ENCODE measurements at regions not wholly inside any gene's neighbourhood (a gene's known extent, or its start where the extent isn't known, plus 50 kb on each side); places are given as distances from the start of the nearest gene placed in this dataset.
A peak's percentile ranks its signal among the peaks of the same experiment; 100 is the strongest.

DNA sequence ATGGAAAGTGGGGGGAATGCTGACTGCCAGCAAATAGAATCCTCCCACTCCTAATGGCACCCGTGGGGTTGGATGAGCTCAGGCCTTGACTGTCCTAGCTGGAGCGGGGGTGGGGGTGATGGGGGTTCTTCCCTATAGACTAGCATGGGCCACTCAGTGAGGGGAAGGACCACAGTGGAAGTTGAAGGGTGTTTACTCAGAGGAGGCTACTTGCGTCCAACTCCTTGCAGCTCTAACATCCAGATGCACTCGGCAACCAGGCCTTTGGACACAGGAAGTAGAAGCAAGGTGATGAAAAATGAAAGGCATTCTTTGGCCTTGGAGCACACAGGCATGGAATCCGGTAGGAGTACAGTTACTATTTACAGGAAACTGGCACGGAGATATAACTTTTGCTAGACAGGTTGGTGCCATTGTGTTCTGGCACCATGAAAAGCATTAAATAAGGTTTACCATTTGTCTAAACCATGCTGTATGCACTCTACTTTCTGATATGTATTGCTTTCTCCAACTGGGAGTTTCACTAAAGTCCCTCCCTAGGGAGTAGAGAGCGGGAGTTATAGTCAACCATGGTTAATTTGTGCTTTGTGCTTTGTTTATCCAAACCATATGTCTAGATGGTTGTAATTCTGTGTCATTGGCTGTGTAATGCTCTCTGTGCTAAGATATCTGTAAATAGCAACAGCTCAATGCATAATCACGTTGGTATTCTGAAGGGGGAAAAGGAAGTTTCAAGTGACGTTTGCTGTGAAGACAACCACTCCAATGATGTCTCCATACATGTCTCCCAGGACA, 125.3 kb downstream of the TSHZ3 start:
- H3K4me1 Mint-ChIP-seq, result peaks cover 0 to 6% (median 0%) of the 10 kb centered on the region in 3 donors
- H3K27ac Mint-ChIP-seq, result no peak overlapping the region
- ATAC-seq (ENCODE audit: low read depth in 2 of 2) (no peak), DNase-seq (no peak)
- peaks cover 0 to 12% of the 10 kb centered on the region in 2 donors for H3K36me3 Mint-ChIP-seq
- H3K27me3 Mint-ChIP-seq, result peaks cover 0 to 9% (median 7%) of the 10 kb centered on the region in 3 donors
- H3K9me3 Mint-ChIP-seq, result peaks cover 2 to 18% (median 8%) of the 10 kb centered on the region in 7 donors
- H3K4me3 Mint-ChIP-seq, result no peak overlapping the region

DNA sequence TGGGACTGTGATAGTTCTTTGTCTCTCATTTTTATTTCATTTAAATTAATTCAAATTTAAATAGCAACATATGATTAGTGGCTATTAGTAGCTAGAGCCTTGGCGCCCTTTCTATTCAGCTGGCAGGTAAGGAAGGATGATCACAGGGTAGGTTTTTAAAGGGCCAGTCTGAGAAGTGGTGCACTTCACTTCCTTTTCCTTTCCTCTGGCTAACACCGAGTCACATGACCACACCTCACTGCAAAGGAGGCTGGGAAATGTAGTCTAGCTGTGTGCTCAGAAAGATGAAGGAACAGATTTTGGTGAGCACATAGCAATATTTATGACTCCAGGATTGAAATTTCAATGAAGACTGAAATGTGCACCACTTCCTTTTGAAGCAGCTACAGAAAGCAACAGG, 128.7 kb downstream of the TSHZ3 start:
- ATAC-seq (ENCODE audit: low read depth in 2 of 2) (no peak), DNase-seq (no peak)
- no peak overlapping the region for H3K4me3 Mint-ChIP-seq
- no peak overlapping the region for H3K27ac Mint-ChIP-seq
- H3K4me1 Mint-ChIP-seq, result peaks cover 0 to 6% (median 0%) of the 10 kb centered on the region in 3 donors
- no peaks in the 10 kb centered on the region for H3K36me3 Mint-ChIP-seq
- no peaks in the 10 kb centered on the region for H3K27me3 Mint-ChIP-seq
- peaks cover 0 to 11% (median 5%) of the 10 kb centered on the region in 7 donors for H3K9me3 Mint-ChIP-seq

GRCh38 chr19:31214997-31215396, 134.2 kb downstream of the TSHZ3 start:
- Mint-ChIP-seq H3K4me3 (no peak overlapping the region), H3K36me3 (no peaks in the 10 kb centered on the region)

DNA sequence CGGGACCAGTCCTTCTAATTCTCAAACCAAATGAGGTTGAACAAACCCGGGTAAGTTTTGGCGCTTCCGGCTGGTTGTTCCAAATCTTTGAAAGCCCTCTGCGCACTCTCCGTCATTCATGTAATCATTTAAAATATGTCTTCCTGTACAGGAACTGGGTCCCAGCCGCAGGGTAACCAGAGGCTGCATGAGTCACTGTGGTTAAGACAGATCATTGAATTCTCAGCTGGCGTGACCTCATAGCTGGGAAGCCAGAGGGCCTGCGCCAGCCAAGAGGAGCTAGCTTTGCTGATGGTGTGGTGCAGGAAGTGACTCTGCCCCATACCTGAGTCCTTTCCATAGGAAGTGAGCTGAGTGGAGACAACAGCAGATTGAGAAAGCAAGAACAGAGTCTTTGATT, 135.2 kb downstream of the TSHZ3 start:
- Mint-ChIP-seq H3K27me3 (peaks cover 14 to 26% (median 24%) of the 10 kb centered on the region in 3 donors), H3K36me3 (no peaks in the 10 kb centered on the region), H3K27ac (no peak overlapping the region), H3K4me3 (no peak overlapping the region), H3K4me1 (peaks cover 0 to 4% (median 0%) of the 10 kb centered on the region in 3 donors), H3K9me3 (peaks cover 0 to 7% (median 4%) of the 10 kb centered on the region in 7 donors)
- ATAC-seq (ENCODE audit: low read depth in 2 of 2) (no peak), DNase-seq (no peak)

More at GRCh38 chr19:31214997-31215396, 134.2 kb downstream of the TSHZ3 start:
- no peak for DNase-seq
- no peak for ATAC-seq (ENCODE audit: low read depth in 2 of 2)
- Mint-ChIP-seq H3K4me1 (peaks cover 0 to 4% (median 0%) of the 10 kb centered on the region in 3 donors), H3K27me3 (peaks cover 11 to 20% (median 15%) of the 10 kb centered on the region in 3 donors), H3K9me3 (peaks cover 0 to 5% (median 2%) of the 10 kb centered on the region in 7 donors), H3K27ac (no peak overlapping the region)

DNA sequence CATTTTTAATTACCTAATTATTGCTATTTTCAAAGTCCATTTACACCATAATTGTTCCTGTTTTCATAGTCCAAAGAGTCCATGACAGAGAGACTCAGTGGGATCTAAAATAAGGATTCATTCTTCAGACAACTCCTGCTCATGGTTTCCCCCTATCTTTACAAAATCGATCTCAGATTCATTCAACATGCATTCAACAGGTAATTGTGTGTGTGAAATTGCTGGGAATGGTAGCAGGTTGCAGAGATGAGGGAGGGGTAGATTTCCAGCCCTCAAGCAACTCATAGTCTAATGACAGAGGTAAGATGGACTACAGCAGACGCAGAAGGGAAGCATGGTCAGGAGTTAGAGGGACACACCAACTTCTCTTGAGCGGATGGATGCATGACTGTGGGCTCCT, 138.1 kb downstream of the TSHZ3 start:
- DNase-seq (no peak), ATAC-seq (ENCODE audit: low read depth in 2 of 2) (no peak)
- H3K4me3 Mint-ChIP-seq, result no peak overlapping the region
- peaks cover 0 to 9% (median 4%) of the 10 kb centered on the region in 7 donors for H3K9me3 Mint-ChIP-seq
- peaks cover 22 to 30% (median 26%) of the 10 kb centered on the region in 3 donors for H3K27me3 Mint-ChIP-seq
- no peaks in the 10 kb centered on the region for H3K36me3 Mint-ChIP-seq
- H3K27ac Mint-ChIP-seq, result no peak overlapping the region
- H3K4me1 Mint-ChIP-seq, result peaks cover 0 to 4% (median 0%) of the 10 kb centered on the region in 3 donors

GRCh38 chr19:31205887-31206518, 143.2 kb downstream of the TSHZ3 start:
- peaks cover 6 to 20% (median 17%) of the 10 kb centered on the region in 3 donors for H3K27me3 Mint-ChIP-seq
- DNase-seq (no peak), ATAC-seq (ENCODE audit: low read depth in 2 of 2) (no peak)
- no peaks in the 10 kb centered on the region for H3K4me1 Mint-ChIP-seq
- peak overlapping the region in 2 of 8 donors; percentile 16 to 40 for H3K4me3 Mint-ChIP-seq
- H3K9me3 Mint-ChIP-seq, result peaks cover 0 to 23% (median 2%) of the 10 kb centered on the region in 7 donors
- H3K27ac Mint-ChIP-seq, result peak overlapping the region in 1 of 6 donors; percentile 65
- H3K36me3 Mint-ChIP-seq, result no peaks in the 10 kb centered on the region

DNA sequence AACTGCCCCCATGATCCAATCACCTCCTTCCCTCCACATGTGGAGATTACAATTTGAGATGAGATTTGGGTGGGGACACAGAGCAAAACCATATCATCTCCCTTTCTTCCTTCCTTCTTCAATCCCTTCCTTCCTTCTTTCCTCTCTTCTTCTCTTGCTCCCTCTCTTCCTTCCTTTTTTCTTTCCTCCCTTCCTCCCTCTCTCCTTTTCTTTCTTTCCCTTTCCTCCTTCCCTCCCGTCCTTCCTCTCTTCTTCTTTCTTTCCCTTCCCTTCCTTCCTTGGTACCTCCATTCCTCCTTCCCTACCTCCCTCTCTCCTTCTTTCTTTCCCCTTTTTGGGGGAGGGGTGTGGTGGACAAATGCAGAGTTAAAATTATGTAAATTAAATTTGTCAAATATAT, 145.1 kb downstream of the TSHZ3 start:
- Mint-ChIP-seq H3K27ac (no peak overlapping the region), H3K9me3 (peaks cover 1 to 16% (median 4%) of the 10 kb centered on the region in 7 donors), H3K4me1 (no peaks in the 10 kb centered on the region), H3K4me3 (no peak overlapping the region), H3K36me3 (no peaks in the 10 kb centered on the region), H3K27me3 (peaks cover 0 to 12% (median 6%) of the 10 kb centered on the region in 3 donors)
- DNase-seq (no peak), ATAC-seq (ENCODE audit: low read depth in 2 of 2) (no peak)

- DNase-seq, result no peak
- peaks cover 0 to 4% of the 10 kb centered on the region in 2 donors for H3K36me3 Mint-ChIP-seq
- no peaks in the 10 kb centered on the region for H3K27me3 Mint-ChIP-seq
- H3K9me3 Mint-ChIP-seq, result peaks cover 4 to 22% (median 7%) of the 10 kb centered on the region in 7 donors
- H3K27ac Mint-ChIP-seq, result peak overlapping the region in 1 of 6 donors; percentile 67
- no peak for ATAC-seq (ENCODE audit: low read depth in 2 of 2)
- H3K4me3 Mint-ChIP-seq, result no peak overlapping the region
- H3K4me1 Mint-ChIP-seq, result no peaks in the 10 kb centered on the region
These were observed 164.0 kb downstream of the TSHZ3 start for GRCh38 chr19:31185261-31185660.

GRCh38 chr19:31181535-31181934, 167.7 kb downstream of the TSHZ3 start:
- H3K4me1 Mint-ChIP-seq, result no peaks in the 10 kb centered on the region
- peaks cover 0 to 18% (median 7%) of the 10 kb centered on the region in 7 donors for H3K9me3 Mint-ChIP-seq
- no peak for ATAC-seq (ENCODE audit: low read depth in 2 of 2)
- DNase-seq, result no peak
- H3K27me3 Mint-ChIP-seq, result no peaks in the 10 kb centered on the region
- H3K36me3 Mint-ChIP-seq, result no peaks in the 10 kb centered on the region
- no peak overlapping the region for H3K27ac Mint-ChIP-seq
- H3K4me3 Mint-ChIP-seq, result no peak overlapping the region

DNA sequence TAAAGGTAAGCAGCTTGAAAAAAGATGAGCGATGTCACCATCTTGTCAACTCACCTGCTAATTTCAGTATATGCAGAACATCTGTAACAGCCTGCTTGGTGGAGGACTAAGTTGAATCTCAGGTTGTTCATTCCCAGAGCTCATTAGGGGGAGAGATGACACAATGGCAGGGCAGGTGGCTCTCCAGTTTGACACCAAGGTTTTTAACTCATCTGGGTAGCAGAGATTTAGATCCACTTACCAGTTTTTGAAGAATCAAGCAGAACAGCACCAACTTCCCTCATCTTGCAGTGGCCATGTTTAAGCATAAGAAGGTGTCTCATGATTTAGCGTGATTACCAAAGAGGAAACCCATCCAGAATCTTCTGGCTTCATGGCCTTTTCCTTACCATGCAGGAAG, 168.3 kb downstream of the TSHZ3 start:
- peaks cover 0 to 18% (median 7%) of the 10 kb centered on the region in 7 donors for H3K9me3 Mint-ChIP-seq
- ATAC-seq (ENCODE audit: low read depth in 2 of 2) (no peak), DNase-seq (no peak)
- no peaks in the 10 kb centered on the region for H3K4me1 Mint-ChIP-seq
- H3K36me3 Mint-ChIP-seq, result no peaks in the 10 kb centered on the region
- no peak overlapping the region for H3K4me3 Mint-ChIP-seq
- H3K27ac Mint-ChIP-seq, result no peak overlapping the region
- H3K27me3 Mint-ChIP-seq, result no peaks in the 10 kb centered on the region

- Mint-ChIP-seq H3K4me1 (no peaks in the 10 kb centered on the region), H3K27ac (no peak overlapping the region), H3K36me3 (no peaks in the 10 kb centered on the region), H3K4me3 (no peak overlapping the region), H3K27me3 (no peaks in the 10 kb centered on the region), H3K9me3 (peaks cover 0 to 18% (median 7%) of the 10 kb centered on the region in 7 donors)
- no peak for DNase-seq
- no peak for ATAC-seq (ENCODE audit: low read depth in 2 of 2)
These were observed 169.8 kb downstream of the TSHZ3 start for GRCh38 chr19:31179471-31179852.

GRCh38 chr19:31178833-31179470, 170.3 kb downstream of the TSHZ3 start:
- Mint-ChIP-seq H3K27ac (peak overlapping the region in 1 of 6 donors; percentile 69), H3K27me3 (no peaks in the 10 kb centered on the region), H3K4me3 (no peak overlapping the region), H3K9me3 (peaks cover 0 to 18% (median 7%) of the 10 kb centered on the region in 7 donors), H3K4me1 (no peaks in the 10 kb centered on the region), H3K36me3 (no peaks in the 10 kb centered on the region)
- no peak for DNase-seq
- no peak for ATAC-seq (ENCODE audit: low read depth in 2 of 2)

GRCh38 chr19:31177246-31177645, 172.0 kb downstream of the TSHZ3 start:
- Mint-ChIP-seq H3K27me3 (peaks cover 0 to 6% (median 0%) of the 10 kb centered on the region in 3 donors), H3K36me3 (no peaks in the 10 kb centered on the region), H3K4me3 (no peak overlapping the region), H3K4me1 (no peaks in the 10 kb centered on the region), H3K27ac (no peak overlapping the region), H3K9me3 (peaks cover 0 to 14% (median 7%) of the 10 kb centered on the region in 7 donors)
- DNase-seq (no peak), ATAC-seq (ENCODE audit: low read depth in 2 of 2) (no peak)

Measured in naive B cell (primary cell).